Astrocyte (in vitro differentiated cells and primary cell): ENCODE measurements at regions not wholly inside any gene's neighbourhood (a gene's known extent, or its start where the extent isn't known, plus 50 kb on each side); places are given as distances from the start of the nearest gene placed in this dataset.
"Not testable (repeated sequence)": the region's sequence is repeated elsewhere in the genome, so short reads cannot be mapped to it uniquely, and the experiment has no call there.

Source experiments
- DNase-seq: peaks from one replicate; pipeline ENCODE4 v3.0.0-alpha.2; 2010; ENCODE audit warnings: low read depth
- FAIRE-seq: peaks from 2 replicates; lab custom pipeline; 2011; peaks lifted over from hg19 to GRCh38; lab: Jason Lieb, UNC
- H2AFZ ChIP-seq: 2 replicates; pipeline ENCODE4 v1.6.0; 2012; ENCODE audit warnings: low read depth, low read length, inconsistent platforms
- H3K27ac ChIP-seq: 2 replicates; pipeline ENCODE4 v1.5.1; 2011; ENCODE audit warnings: low read depth, low read length, inconsistent platforms
- H3K27me3 ChIP-seq: 2 replicates; pipeline ENCODE4 v1.6.0; 2011; ENCODE audit warnings: low read length, inconsistent platforms; ENCODE audit not compliant: insufficient read depth
- H3K36me3 ChIP-seq: 2 replicates; pipeline ENCODE4 v1.5.1; 2011; ENCODE audit warnings: low read length, inconsistent platforms; ENCODE audit not compliant: insufficient read depth
- H3K4me1 ChIP-seq: 2 replicates; pipeline ENCODE4 v1.5.1; 2011; ENCODE audit warnings: low read length, inconsistent platforms; ENCODE audit not compliant: insufficient read depth
- H3K4me2 ChIP-seq: 2 replicates; pipeline ENCODE4 v1.6.0; 2012; ENCODE audit warnings: low read length, inconsistent platforms
- H3K4me3 ChIP-seq: 2 replicates; pipeline ENCODE4 v1.5.1; 2011; ENCODE audit warnings: low read depth, mild to moderate bottlenecking, low read length, inconsistent platforms; ENCODE audit not compliant: insufficient read depth
- H3K79me2 ChIP-seq: 2 replicates; pipeline ENCODE4 v1.6.0; 2012; ENCODE audit warnings: mild to moderate bottlenecking, low read length, inconsistent platforms; ENCODE audit not compliant: insufficient read depth
- H3K9ac ChIP-seq: 2 replicates; pipeline ENCODE4 v1.6.0; 2012; ENCODE audit warnings: mild to moderate bottlenecking, low read length, inconsistent platforms
- H3K9me3 ChIP-seq: 2 replicates; pipeline ENCODE4 v1.5.1; 2012; ENCODE audit warnings: low read depth, mild to moderate bottlenecking, low read length, inconsistent platforms; ENCODE audit not compliant: insufficient read depth
- H4K20me1 ChIP-seq: 2 replicates; pipeline ENCODE4 v1.6.0; 2012; ENCODE audit warnings: low read length, inconsistent platforms; ENCODE audit not compliant: insufficient read depth
- H3K27ac Mint-ChIP-seq: one replicate; pipeline ENCODE4 v1.8.0; 2021; ENCODE audit warnings: mild to moderate bottlenecking, mixed read lengths; ENCODE audit not compliant: unreplicated experiment
- H3K27me3 Mint-ChIP-seq: one replicate; pipeline ENCODE4 v1.8.0; 2021; ENCODE audit warnings: low read depth, mixed read lengths; ENCODE audit not compliant: unreplicated experiment
- H3K36me3 Mint-ChIP-seq: one replicate; pipeline ENCODE4 v1.8.0; 2021; ENCODE audit warnings: low read depth, mixed read lengths; ENCODE audit not compliant: unreplicated experiment
- H3K4me1 Mint-ChIP-seq: one replicate; pipeline ENCODE4 v1.8.0; 2021; ENCODE audit warnings: low read depth, mixed read lengths; ENCODE audit not compliant: unreplicated experiment
- H3K4me3 Mint-ChIP-seq: one replicate; pipeline ENCODE4 v1.8.0; 2021; ENCODE audit warnings: mild to moderate bottlenecking, moderate library complexity, mixed read lengths; ENCODE audit not compliant: unreplicated experiment
- H3K9me3 Mint-ChIP-seq: one replicate; pipeline ENCODE4 v1.8.0; 2021; ENCODE audit warnings: mild to moderate bottlenecking, mixed read lengths; ENCODE audit not compliant: unreplicated experiment
- CTCF ChIP-seq: IDR thresholded peaks from 2 replicates; pipeline ENCODE4 v1.5.1; 2011; ENCODE audit warnings: low read depth, mild to moderate bottlenecking, inconsistent platforms, low read length, moderate library complexity; ENCODE audit not compliant: insufficient read depth
- EZH2 ChIP-seq: IDR thresholded peaks from 2 replicates; pipeline ENCODE4 v1.6.1; 2012; ENCODE audit warnings: mild to moderate bottlenecking, low read length, inconsistent platforms; ENCODE audit not compliant: insufficient read depth

GRCh38 chr16:73399997-73400396, 352.1 kb upstream of the ZFHX3 start:
- no peaks in the 10 kb centered on the region for H3K36me3 ChIP-seq
- Mint-ChIP-seq H3K27ac (no peak overlapping the region), H3K27me3 (peaks cover 2% of the 10 kb centered on the region), H3K4me3 (no peak overlapping the region), H3K4me1 (no peaks in the 10 kb centered on the region), H3K36me3 (no peaks in the 10 kb centered on the region), H3K9me3 (peaks cover 3% of the 10 kb centered on the region)
- H2AFZ ChIP-seq, result no peak overlapping the region
- FAIRE-seq (no peak), DNase-seq (no peak)
- peaks cover 3% of the 10 kb centered on the region for H3K27me3 ChIP-seq
- H3K9ac ChIP-seq, result no peak overlapping the region
- H3K79me2 ChIP-seq, result no peaks in the 10 kb centered on the region
- H3K4me3 ChIP-seq, result no peak overlapping the region
- H3K4me1 ChIP-seq, result no peaks in the 10 kb centered on the region
- H3K9me3 ChIP-seq, result no peaks in the 10 kb centered on the region
- no peak overlapping the region for H3K27ac ChIP-seq
- H4K20me1 ChIP-seq, result no peaks in the 10 kb centered on the region
- TF ChIP-seq EZH2 (no peak), CTCF (no peak)
- no peak overlapping the region for H3K4me2 ChIP-seq

DNA sequence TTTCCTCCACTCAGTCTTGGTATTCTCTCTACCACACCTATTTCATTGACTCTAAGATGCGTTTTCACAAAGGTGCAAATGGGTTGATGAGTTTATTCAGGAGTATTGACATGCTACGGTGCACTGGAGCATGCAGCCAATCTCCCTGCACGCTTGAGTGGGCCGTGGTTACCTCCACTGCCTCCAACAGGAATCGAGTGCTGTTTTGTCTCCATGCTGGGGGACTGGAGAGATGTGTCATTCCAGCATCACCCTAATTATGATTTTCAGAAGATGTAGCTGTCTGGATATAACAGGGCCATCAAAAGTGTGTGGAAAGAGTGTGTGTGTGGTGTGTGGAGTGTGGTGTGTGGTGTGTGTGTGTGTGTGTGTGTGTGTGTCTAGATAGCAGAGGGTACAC, 351.6 kb upstream of the ZFHX3 start:
- H3K36me3 ChIP-seq, result no peaks in the 10 kb centered on the region
- no peak for DNase-seq
- H3K79me2 ChIP-seq, result no peaks in the 10 kb centered on the region
- Mint-ChIP-seq H3K27ac (no peak overlapping the region), H3K36me3 (no peaks in the 10 kb centered on the region), H3K4me3 (no peak overlapping the region), H3K4me1 (no peaks in the 10 kb centered on the region), H3K27me3 (no peaks in the 10 kb centered on the region), H3K9me3 (peaks cover 3% of the 10 kb centered on the region)
- no peaks in the 10 kb centered on the region for H3K9me3 ChIP-seq
- no peak overlapping the region for H3K9ac ChIP-seq
- no peak overlapping the region for H3K4me2 ChIP-seq
- TF ChIP-seq EZH2 (no peak), CTCF (no peak)
- H3K27me3 ChIP-seq, result peaks cover 3% of the 10 kb centered on the region
- H3K27ac ChIP-seq, result no peak overlapping the region
- no peaks in the 10 kb centered on the region for H4K20me1 ChIP-seq
- H3K4me3 ChIP-seq, result no peak overlapping the region
- no peak overlapping the region for H2AFZ ChIP-seq
- FAIRE-seq, result no peak
- H3K4me1 ChIP-seq, result no peaks in the 10 kb centered on the region

DNA sequence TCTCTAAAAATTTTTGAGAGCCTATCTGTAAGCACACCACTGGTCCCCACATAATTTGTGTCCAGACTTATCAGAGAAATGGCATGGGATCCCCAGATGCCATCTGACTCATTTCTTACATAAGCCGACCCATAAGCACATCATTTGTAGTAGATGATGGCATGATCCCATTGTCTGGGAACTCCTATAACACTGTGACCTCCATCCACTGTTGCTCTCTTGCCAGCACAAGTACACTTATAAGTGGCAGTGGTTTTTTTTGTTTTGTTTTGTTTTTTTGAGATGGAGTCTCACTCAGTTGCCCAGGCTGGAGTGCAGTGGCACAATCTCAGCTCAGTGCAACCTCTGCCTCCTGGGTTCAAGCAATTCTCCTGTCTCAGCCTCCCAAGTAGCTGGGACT, 350.7 kb upstream of the ZFHX3 start:
- not testable (repeated sequence) for H3K4me1 ChIP-seq, H3K9me3 Mint-ChIP-seq, H3K4me3 ChIP-seq, H3K27me3 ChIP-seq, H3K4me1 Mint-ChIP-seq, H3K9me3 ChIP-seq, H3K4me3 Mint-ChIP-seq, H3K9ac ChIP-seq, H3K79me2 ChIP-seq, H2AFZ ChIP-seq, FAIRE-seq, H3K27me3 Mint-ChIP-seq, DNase-seq, H3K27ac ChIP-seq, H3K36me3 Mint-ChIP-seq, H3K4me2 ChIP-seq, H3K36me3 ChIP-seq, H3K27ac Mint-ChIP-seq, H4K20me1 ChIP-seq
